ENCODE measurements at regions not wholly inside any gene's neighbourhood (a gene's known extent, or its start where the extent isn't known, plus 50 kb on each side); places are given as distances from the start of the nearest gene placed in this dataset.

DNA sequence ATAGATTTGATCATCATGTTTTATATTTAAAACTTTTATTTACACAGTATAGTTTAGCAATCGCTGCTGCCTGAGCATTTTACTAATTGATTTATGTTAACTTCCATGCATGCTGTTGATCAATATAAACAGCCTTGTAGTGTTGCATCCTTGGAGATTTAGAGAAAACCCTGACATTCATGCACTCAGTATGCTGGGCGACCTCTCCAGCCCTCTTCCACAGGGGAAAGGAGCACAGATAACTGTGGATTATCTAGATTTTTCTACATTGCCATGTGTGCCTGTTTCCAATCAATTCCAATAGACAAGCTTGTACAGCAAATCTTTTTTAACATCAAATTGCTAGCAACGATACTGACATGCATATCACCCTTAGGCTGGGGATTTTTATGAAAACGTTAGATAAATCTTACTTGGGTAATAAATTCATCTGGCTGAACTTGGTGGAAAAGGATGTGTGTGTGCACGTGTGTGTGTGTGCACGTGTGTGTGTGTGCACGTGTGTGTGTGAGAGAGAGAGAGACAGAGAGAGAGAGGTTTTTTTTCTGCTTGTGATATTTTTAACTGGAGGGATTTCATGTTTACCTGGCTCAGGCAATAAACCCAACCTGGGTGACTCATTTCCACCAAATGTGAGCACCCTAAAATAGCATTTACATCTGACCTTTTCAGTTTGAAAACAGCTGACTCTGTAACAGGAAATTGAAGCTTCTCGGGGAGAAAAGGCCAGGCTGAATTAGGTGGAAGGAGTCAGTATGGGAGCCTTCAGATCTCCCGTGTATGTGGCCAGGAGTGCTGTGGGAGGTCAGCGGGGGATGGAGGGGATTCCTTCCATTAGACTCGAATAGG, 339.8 kb downstream of the PRDM2 start:
- no peak for DNase-seq (ENCODE audit: low spot score)

DNA sequence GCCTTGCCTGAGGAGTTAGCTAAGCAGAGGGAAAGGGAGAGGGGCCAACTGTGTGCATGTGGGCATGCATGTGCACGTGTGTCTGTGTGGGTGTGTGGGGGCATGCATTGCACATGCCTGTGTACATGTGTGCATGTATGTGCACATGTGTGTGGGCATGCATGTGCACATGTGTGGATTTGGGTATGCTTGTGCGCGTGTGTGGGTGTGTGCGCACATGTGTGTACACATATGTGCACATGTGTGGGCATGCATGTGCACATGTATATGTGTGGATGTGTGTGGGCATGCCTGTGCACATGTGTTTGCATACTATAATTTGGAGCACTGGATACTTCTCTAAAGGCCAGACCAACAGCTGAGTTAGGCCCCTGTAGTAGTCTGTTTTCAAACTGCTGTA, 350.0 kb downstream of the PRDM2 start:
- no peak for DNase-seq (ENCODE audit: low spot score)

DNA sequence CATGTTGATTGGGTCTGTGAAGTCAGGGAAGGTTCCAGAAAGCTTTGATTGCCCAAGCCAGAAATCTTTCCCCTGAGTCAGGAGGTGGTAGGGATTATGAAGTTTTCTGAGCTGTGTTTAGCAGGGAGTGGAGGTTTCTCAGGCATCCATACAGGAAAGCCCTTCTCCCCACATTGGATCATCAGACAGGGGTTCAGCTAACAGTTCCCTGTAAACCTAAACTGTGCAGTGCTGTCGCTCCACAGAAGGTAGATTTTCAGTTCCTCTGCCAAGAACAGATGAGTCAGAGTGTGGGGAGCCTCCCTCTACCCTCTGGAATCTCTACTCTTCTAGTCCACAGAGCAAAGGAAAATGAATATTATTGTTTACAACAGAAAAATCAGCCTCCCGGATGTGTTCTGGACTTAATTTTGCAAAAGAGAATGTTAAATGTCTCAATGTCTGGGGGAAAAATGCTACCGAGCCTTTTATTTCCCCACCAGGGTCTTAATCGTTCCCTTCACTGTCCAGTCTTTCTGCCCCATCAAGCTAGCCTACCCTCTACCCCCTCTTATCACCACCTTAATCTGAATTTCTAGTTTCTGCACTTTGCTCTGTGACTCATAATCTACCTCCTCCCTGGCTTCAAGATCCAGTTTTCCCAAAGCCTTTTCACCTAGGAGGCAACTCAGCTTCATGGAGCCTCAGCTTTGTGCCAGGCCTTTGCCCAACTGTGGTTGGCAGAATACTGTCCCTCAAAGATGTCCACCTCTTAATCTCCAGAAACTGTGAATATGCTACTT, 355.6 kb downstream of the PRDM2 start:
- no peak for DNase-seq (ENCODE audit: low spot score)

DNA sequence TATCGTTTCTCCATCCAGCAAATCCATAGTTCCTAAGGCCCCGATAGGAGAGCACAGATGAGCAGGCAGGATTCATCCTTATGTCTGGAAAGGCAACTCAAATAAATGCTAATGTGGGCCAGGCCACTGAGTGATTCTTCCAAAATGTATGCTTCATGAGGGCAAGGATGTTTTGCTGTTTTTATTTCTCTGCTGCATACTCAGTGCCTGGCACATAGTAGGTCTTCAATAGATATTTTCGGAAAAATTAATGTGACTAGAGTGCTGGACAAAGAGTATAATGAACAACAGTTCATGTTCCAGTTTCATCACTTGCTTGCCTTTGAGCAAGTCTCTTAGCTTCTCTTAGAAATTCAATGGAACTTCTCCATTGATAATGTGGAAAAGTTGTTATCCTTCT, 357.7 kb downstream of the PRDM2 start:
- DNase-seq (ENCODE audit: low spot score), result no peak

DNA sequence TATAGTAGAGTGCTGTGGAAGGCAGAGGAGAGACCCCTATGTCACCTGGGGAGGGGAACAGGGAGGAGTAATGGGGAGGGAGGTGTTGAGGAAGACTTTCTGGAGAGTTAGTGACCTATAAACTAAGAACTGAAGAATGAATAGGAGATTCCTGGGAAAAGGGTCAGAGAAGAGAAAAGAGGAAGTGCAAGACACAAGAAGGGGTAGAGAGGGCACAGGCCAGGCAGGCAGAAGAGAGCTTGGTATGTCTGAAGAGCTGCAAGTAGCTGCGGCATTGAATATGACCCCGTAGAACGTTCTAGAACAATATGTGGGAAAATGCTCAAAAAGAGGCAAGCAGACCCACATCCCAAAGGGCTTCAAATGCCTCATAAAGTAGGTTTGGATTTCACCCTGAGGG, 361.2 kb downstream of the PRDM2 start:
- no peak for DNase-seq (ENCODE audit: low spot score)

DNA sequence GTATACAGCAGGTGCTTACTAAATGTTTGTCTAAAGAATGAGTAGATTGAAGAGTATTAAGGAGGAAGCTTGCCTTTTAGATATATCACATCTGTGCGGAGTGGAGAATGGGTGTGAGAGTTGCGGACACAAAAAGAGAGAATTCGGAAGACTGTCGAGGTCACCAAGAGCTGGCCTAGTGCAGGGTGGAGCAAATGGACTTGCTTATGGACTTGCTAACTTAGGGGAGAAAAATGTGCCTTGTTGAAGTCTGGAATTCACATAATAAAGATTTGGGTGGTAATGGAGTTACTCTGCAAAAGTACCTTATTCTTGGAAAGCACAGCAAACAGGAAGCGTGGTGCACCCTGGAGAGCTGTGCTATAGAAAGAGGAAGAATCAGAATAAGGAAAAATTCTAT, 361.7 kb downstream of the PRDM2 start:
- no peak for DNase-seq (ENCODE audit: low spot score)

DNA sequence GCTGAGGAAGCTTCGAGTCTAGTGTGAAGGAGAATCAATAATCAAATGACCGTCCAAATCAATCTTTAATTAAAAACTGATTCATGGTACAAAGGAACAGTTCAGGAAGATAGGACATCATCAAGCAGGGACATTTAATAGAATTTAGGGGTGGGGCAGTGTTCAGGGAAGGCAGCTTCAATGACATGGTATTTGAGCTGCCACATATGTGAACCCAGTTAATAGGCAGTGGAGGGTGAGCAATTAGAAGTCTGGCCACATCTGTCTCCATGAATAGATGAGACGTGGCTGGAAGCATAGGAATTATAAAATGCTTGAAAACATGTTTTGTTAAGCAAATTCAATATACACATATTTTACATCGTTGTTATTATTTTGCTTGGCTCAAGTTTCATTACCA, 362.7 kb downstream of the PRDM2 start:
- no peak for DNase-seq (ENCODE audit: low spot score)

DNA sequence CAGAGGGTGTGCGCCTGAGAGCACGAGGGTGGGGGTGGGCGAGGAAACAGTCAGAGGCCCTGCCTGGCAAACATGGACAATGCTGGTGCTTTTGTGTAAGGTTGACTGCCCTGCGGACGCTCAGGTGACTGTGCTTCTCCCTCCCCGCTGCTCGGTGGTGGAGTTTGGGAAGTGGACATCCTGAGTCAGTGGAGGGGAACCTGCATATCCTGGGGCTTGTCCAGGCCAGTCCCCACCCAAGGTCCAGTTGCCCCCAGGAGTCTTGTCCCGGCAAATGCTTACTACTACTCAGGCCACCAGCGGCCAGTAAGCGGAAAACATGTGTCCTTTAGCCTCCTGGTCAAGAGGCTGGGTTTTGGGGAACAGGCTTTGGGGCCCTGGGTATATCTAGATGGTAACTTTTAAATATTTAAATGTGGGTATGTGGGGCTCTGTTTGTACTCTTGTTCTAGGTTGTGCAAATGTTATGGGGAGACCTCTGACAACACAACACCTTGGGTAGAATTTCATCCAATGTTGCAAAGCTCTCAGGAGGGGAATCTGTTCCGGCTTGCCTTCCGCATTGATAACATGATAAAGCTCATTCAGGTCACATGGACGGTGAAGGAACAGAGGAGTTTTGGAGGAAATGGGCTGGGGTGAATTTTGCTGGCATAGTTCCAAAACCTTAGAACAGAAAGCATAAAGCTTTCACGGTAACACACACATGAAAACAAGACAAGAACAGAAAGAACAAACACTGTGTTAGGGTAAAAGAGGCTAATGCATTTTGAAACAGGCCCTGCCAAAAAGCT, 364.9 kb downstream of the PRDM2 start:
- peak; percentile 66 for DNase-seq (ENCODE audit: low spot score)

DNA sequence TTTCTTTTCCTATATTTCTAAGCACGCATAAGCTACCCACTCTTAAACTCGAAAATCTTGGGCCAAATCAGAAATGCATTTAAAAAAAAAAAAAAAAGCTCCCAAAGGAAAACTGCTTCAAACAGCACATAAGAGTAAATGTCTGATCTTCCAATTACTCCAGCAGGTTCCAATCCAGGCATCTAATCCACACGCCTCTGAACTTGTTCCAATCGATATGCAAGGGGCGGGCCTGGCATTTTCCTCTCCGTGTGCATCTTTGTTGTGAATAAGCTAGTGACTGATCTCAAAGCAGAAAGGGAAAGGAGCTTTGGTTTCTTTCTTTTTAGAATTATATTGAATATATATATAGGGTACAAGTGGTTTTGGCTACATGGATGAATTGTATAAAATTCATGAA, 365.5 kb downstream of the PRDM2 start:
- no peak for DNase-seq (ENCODE audit: low spot score)

DNA sequence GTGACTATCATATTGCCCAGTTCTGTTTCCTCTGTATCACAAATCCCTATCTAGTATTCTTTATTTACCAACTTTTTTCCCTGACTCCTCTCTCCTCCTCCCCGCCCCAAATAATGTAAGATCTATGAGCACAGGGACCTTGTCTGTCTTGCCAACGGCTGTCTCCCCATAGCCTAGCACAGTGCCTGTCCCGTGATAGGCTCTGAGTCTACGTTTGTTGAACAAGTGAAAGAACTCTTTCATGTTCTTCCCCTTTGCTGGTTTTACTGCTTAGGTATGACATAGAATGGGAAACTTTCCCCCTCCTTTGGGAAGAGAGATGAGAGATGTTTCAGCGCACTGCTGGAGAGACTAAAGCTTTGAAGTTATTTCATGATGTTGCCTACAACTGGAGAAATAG, 367.0 kb downstream of the PRDM2 start:
- DNase-seq (ENCODE audit: low spot score), result no peak

DNA sequence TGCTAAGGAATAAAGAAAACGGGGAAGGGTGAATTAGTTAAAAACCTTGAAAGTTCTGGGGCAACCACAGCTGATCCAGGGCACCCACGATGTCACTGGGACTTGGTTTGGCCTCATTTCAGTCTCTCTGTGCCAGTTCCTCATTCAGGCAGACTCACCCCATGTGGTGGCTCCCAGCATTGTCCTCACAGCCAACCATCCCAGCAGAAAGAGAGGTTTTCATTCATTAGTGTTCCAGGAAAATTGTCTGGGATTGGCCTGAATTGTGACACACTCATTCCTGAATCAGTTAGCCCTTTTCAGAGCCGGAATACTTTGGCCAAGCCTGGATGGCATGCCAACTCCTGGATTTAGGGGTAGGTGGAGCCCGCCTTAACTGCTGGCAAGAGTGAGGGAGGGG, 367.7 kb downstream of the PRDM2 start:
- no peak for DNase-seq (ENCODE audit: low spot score)

DNA sequence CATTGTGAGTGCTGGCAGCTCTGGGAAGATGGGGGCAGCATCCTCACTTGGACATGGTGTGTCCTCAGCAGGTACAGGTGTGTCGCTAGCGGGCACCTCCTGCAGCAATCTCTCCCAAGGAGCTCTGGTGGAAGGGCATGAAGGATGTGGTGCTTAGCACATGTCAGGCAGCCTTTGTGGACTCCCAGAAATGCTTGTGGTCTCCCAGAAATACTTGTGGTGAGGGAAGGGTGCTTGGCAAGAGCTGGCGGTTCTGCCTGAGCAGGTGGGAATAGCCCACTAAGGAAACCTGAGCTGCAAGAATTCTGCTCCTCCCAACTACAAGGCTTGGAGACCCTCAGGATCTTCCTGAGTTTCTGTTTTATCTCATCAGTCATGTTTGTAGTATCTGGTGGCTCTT, 371.6 kb downstream of the PRDM2 start:
- DNase-seq (ENCODE audit: low spot score), result no peak

DNA sequence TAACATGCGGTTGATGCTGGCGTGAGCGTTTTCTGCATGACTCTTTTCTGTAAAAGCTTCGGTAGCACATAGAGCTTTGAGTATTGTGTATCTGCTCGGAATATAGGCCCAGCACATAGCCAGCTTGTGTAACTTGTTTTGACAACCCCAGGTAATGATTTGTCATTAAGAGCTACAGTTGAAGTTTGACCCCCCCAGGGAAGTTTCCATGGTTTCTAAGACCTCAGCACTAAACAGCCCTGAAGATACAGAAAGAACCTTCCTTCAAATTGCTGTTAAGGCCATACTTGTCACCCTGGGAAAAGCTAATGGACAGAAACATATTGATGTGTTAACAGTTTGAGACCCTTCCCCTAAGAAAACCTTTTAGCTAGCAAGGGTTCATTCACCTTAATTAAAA, 380.7 kb downstream of the PRDM2 start:
- DNase-seq (ENCODE audit: low spot score), result no peak

DNA sequence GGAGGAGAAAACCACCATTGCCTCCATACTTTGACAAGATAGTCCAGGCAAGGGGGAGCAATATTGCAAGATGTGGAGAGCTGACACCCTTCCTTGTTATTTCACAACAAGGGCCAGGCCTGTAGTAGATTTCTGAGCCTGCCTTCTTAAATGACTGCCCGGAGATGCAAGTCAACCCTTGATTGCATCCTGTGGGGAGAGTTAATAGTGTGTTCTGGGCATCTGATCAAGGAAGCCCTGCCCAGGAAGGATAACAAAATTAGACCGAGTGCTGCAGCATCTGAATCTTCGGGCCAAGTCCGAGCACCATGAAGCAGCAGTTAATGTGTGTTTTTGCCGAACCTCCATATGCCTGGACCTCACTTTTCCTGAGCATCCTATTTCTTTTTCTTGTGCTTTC, 382.3 kb downstream of the PRDM2 start:
- no peak for DNase-seq (ENCODE audit: low spot score)

DNA sequence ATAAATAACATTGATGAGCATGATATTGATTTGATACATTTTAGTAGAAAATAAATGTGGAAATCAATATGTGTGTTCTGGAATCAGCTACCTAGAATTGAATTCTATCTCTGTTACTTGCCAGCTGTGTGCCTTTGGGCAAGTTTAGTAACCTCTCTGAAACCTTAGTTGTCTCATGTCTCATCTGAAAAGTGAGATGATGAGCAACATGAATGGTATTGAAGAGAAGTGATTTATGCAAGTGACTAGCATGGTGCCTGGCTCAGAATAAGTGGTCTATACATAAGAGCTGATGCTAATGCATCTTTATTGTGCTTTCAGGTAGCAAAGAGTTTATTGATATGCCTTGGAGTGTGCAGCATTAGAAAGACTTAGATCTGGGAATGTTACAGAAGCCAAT, 383.3 kb downstream of the PRDM2 start:
- no peak for DNase-seq (ENCODE audit: low spot score)

DNA sequence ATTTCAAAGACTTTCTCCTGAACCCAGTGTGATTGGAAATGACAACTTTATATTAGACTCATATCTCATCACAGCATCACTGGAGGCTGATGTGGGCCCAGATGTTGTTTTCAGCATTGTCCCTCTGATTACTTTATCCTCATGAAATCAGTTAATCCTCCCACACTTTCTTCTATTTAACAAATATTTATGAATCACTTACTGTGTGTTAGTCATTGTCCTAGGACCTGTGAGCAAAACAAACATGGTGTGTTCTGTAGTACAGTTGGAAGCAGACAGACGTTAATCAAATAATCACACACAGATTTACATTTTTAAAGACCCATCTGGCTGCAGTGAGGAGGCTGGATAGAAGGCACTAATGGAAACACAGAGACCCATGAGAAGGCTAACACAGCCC, 383.7 kb downstream of the PRDM2 start:
- DNase-seq (ENCODE audit: low spot score), result no peak

DNA sequence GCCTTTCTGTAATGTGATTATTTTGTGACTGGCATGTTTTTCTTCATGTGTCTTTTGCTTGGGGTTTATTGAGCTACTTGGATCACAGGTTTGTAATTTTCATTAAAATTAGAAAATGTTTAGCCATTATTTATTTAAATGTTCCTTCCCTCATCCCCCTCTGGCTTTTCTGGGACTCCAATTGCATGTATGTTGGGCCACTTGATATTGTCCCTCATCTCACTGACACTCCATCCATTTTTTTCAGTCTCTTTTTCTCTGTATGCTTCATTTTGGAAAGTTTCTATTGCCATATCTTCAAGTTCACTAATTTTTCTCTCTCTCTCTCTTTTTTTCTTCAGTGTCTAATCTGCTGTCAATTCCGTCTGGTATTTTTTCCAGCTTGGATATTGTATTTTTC, 390.1 kb downstream of the PRDM2 start:
- DNase-seq (ENCODE audit: low spot score), result no peak

DNA sequence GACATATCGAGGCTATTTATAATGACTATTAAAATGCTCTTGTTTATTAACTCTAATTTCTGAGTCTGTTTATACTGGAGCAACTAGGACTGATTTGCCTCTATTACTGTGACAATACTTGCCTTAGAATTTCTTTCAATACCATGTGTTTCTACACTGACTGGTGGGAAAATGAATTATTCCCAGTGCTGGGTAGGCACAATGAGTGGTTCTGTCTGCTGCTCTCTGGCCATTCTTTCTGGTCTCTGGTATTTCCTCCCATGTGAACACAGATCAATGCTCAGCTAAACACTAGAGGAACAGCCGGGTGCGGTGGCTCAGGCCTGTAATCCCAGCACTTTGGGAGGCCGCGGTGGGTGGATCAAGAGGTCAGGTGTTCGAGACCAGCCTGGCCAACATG, 390.5 kb downstream of the PRDM2 start:
- no peak for DNase-seq (ENCODE audit: low spot score)

DNA sequence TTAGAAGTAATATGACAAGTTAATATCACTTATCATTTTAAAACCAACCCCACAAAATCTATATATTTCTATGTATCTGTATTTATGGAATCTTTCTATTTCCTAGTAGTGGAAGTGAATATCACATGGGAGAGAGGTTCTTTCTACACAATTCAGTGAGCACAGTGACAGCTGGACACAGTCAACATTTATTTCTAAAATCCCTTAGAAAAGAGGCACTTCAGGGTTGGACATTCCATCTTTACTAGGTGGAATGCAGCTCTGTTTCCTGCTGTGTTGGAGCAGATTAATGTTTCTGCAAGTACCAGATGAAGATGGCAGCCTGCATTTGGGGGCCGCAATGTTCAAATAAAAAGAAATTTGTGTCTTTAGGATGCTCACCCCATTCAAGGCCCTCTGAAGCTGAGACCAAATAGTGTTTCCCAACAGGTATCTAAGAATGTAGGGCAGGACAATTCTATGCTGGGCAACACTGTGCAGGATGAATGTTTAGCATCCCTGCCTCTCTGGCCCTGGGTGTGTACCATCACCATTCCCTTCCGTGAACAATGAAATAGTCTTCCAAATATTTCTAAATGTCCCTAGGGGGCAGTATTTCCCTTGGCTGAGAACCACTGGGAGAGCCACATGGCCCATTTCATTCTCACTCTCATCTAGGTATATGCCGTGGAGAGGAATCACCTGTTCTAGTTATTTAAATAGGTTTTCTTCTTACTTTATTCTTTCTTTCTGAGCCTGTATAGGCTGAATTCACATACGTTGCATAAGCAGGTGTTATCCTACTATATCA, 394.8 kb downstream of the PRDM2 start:
- no peak for DNase-seq (ENCODE audit: low spot score)

DNA sequence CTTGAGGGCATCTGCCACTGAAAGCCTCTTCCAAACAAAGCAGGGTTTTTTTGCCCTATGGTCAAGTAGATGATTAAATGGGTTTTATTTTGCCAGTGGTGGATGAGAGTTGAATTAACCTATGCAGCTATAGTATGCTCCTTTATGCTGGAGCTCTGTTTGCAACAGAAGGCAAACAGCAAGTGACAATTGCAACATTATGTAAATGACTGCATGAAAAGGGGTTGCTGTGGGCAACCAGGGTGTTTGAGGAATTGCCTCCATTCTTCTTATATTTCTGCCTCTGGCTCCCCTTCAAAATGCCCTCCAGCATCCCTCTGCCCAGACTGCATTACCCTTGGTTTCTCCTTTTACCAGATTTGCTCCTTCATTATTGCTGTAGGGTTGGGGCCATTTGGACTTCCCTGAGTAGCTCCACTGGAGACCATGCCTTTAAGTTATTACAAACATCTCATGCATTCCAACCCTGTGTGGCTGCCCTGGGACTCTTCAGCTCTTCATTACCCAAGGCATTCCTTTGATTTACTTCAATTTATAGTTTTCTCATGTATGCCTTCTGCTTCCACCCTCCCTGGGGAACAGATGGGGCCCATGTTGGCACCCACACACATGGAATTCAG, 398.4 kb downstream of the PRDM2 start:
- DNase-seq (ENCODE audit: low spot score), result no peak

DNA sequence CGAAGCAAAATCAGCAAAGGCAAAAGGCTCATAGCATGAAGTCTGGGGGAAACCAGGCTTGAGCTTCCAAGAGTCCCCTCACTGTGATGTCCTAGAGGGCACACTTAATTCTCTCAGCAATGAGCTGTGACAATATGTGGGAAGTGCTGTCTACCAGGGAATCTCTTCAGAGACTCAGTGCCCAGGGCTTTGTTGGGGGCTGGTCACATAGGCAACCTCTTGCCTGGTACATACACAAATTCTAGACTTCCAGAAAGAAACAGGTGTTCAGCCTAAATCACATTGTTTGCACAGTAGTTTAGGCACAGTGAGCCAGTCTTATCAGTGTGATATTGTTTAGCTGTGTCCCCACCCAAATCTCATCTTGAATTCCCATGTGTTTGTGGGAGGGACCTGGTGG, 400.5 kb downstream of the PRDM2 start:
- DNase-seq (ENCODE audit: low spot score), result no peak

Data from ureter (tissue), 1 donor.